ENCODE measurements at regions not wholly inside any gene's neighbourhood (a gene's known extent, or its start where the extent isn't known, plus 50 kb on each side); places are given as distances from the start of the nearest gene placed in this dataset.
"Not testable (repeated sequence)": the region's sequence is repeated elsewhere in the genome, so short reads cannot be mapped to it uniquely, and the experiment has no call there.

DNA sequence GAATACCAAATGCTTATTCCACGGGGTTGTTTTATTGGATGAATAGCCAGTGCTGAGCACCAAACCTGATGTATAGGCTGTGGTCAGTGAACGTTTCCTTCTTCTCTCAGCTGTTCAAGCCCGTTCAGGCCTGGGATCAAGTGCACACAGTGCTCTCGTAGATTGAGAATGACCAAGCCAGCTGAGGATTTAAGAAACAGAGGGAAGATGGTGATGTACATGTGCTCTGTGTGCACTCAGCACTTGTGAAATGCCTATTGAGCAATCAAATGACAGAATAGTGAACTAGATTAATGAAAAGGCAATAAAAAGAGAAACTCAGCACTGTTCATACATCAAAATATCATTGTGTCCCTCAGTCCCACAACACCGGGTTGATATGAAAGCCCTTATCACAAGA is 302.5 kb downstream of the BMPER start:
- DNase-seq = no peak

DNA sequence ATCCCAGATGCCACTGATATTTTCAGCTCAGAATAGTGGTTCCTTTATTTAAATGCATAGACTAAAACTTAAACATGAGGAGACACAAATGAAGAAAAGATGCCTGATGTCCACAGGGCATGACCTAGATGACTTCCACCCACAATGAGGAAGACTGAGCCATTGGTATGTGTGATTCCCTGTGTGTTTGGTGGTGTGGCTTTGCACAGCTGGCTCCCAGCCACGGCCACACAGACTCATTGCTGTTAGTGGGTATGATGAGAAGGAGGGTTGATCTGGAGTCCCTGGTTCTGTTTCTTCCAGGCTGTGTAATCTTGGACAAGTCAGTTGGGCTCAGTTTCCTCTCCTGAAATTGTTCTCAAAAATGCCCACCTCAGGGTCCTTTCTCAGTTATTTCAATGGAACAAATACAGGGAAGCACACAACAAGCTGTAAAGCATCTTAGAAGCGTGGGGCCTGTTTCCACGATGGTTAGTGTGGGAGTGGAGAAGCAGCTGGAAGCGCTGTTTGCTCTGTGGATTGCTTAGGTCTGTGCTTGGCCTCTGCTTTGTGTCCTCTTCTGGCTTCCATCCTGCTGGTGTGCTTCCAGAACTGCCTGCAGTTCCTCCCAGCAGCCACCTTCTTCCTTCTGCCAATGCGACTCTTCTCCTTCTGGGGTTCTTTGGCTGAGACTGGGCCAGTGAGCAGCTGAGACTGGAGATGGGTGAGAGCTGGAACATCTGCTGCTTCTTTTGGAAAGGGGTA is 303.7 kb downstream of the BMPER start:
- no peak for DNase-seq

DNA sequence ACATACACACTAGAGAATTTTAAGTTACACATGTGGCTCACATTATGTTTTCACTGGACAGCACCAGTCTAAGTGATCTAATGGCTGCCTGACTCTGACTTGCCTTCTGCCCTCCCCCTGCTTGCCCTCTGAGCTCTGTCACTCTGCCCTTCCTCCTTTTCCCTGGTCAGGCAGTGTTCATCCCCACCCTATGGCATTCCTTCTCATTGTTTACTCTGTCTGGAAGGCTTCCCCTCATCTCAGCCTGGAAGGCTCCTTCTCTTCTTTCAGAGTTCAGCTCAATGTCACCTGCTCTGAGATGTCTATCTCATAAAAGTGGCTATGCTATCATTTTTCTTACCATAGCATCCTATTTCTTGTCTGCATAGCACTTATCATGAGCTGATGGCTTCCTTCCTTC is 305.7 kb downstream of the BMPER start:
- no peak for DNase-seq

DNA sequence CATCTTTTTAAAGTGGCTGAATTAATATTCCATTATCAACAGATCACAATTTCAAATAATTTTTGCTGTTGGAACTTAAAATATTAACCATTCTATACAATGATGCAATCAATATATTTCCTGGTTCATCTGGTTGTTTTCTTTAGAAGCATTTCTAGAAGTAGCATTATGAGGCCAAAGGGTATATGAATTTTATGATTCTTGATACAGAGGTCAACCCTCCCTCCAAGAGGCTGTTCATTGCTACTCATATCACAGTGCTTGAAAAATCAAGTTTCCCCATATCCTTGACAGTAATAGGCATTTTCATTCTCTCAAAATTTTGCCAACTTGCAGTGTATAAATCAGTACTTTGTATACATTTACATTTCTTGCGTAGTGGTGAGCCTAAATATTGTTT is 312.6 kb downstream of the BMPER start:
- no peak for DNase-seq

DNA sequence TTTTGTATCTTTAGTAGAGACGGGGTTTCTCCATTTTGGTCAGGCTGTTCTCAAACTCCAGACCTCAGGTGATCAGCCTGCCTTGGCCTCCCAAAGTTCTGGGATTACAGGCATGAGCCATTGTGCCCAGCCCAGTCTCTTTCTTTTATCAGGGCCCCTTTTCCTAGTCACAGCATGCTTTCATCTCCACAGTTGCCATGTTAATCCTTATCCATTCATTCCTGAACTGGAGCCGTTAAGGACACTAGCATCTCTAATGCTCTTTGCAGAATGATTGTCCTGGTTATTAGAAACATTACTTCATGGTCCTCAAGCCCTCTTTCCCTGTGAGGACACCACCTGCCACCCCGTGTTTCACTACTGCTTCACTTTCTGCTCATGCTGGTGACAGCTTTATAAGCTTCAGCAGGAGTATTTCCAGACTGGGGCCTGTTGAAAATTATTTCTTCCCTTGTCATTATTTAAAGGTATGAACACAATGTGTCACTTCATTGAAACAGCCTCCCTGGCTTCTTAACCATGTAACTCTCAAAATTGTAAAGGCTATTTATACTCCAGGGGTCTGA is 313.9 kb downstream of the BMPER start:
- DNase-seq = no peak

DNA sequence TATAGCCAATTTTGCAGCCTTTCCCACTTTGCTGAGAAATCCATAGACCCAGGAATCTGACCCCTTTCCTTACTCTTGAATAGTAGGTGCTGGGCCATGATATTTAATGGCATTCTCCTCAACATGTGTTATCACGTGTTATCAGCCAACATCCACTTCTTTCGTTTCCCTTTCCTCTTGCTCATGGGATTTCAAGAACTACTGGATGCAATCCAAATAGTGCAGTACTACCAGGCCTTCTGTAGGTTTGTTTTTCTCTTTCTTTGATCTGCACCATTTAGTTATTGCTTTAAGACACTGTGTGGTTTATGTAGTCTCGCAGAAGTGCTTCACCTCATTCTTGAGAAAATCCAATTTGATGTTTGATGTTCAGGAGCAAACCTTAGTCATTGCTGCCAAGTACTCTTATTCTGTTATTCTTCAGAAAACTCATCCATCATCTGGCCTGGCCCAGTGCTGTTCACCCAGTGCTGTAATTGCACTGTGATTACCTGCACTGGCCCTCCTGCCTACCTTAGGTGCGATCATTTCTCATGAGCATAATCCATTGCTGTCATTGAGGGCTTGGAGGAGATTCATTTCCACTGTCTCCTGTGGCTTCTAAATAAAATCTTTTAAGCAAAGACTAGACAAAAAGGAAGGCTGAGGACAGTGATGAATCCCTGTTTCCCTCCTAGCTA is 315.3 kb downstream of the BMPER start:
- no peak for DNase-seq

DNA sequence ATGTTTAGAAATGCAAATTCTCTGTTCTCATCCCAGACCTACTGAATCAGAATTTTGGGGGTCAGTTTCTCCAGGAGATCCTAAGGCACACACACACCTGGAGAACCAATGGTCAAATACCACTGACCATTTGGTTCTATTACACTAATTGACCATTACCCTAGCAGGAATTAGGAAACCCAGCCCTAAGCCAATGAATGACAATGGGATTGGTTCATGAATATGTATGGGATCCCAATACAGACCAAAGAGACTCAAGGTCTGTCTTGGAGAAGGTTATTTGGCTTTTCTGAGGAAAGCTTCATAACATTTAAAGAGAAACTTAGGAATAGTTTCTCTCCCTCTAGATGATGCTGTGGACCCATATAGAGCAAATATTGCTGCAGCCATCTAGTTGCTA is 317.0 kb downstream of the BMPER start:
- no peak for DNase-seq

DNA sequence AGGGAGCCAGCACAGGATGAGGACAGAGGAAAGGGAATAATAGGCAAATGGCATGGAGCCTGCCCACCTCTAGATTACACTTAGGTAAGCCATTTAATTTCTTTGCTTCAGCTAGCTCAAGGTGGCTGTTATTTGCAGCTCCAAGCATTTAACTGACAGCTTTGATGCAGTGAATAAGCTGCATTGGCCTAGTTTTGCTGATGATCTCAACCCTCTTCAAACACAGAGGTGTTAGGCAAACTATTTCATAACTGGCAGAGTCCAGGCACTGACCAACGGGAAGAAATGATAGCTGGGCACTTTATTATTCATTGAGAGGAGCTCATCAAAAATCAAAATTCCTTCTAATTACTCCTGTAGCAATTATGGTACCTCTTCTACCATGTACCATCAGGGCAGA is 317.4 kb downstream of the BMPER start:
- no peak for DNase-seq

DNA sequence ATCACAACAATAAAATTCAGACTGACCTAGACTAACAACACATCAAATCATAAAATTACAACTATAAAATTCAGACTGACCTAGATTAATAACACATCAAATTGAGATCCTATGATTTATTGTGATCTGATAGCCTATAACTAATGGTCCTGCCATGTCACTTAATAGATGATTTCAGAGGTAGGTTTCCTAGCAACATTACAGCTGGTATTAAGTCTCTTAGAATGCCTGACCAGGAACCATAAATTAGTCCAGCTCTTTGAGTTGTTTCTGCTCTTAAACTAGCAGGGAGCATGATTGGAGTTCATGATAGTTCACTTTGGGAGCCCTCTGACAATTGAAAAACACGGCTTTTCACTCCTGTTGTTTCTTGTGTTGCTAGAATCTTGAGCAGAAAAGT is 318.9 kb downstream of the BMPER start:
- DNase-seq = no peak

DNA sequence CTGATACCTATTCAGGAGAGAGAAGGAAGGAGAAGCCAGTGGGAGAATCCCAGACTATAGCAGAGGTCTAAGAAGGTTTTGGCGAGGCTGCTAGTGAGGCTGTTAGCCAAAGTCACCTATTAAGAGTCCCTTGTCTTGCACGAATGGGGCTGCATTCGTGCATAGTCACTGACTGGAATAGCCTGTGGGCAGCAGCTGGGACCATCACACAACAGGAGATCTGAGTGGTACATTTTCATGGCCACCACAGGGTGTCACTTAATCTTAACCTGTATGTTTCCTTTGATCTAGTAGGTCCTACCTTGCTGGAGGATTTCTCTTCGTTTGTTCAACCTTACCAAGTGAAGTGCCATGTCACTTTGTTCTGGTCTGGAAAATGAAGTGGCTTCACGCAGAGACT is 319.9 kb downstream of the BMPER start:
- DNase-seq = no peak

DNA sequence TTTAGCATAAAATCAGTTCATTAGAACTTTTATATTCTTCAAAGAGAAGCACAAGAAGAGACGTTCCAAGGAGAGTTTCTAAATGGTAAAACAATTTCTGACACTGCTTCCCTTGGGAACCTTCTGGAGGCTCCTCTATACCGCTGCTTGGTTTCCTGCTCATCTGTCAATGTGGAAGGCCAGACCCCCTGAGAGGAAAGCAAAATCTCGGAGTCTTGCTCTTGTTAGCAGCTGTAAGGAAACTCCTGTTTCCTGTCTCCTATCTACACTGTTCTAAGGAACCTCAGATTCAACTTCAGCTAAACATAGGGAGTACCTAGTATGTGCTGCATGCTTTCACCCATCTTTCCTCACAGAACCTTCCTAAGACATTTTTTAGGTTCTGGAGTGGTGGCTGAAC is 322.2 kb downstream of the BMPER start:
- DNase-seq = no peak

DNA sequence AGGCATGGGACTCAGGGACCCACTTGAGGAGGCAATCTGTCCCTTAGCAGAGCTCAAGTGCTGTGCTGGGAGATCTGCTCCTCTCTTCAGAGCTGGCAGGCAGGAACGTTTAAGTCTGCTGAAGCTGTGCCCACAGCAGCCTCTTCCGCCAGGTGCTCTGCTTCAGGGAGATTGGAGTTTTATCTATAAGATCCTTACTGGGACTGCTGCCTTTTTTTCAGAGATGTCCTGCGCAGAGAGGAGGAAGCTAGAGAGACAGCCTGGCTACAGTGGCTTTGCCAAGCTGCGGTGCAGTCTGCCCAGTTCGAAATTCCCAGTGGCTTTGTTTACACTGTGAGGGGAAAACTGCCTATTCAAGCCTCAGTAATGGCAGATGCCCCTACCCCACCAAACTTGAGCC is 329.8 kb downstream of the BMPER start:
- not testable (repeated sequence) for DNase-seq

DNA sequence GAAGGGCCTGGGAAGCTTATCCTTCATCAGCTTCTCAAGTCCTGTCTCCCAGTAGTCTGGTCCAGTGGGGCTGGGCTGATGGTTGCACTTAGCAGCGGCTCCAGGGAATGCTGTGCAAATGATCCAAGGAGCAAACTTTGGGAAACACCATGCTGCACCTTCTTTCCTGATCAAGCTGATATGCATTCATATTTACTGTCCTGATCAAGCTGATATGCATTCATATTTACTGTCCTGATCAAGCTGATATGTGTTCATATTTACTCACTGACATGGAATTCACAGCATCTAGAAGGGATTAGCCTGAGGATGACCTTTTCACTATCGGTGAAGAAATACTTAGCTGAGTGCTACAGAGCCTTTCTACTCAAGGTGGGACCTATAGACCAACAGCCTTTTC is 330.7 kb downstream of the BMPER start:
- no peak for DNase-seq

DNA sequence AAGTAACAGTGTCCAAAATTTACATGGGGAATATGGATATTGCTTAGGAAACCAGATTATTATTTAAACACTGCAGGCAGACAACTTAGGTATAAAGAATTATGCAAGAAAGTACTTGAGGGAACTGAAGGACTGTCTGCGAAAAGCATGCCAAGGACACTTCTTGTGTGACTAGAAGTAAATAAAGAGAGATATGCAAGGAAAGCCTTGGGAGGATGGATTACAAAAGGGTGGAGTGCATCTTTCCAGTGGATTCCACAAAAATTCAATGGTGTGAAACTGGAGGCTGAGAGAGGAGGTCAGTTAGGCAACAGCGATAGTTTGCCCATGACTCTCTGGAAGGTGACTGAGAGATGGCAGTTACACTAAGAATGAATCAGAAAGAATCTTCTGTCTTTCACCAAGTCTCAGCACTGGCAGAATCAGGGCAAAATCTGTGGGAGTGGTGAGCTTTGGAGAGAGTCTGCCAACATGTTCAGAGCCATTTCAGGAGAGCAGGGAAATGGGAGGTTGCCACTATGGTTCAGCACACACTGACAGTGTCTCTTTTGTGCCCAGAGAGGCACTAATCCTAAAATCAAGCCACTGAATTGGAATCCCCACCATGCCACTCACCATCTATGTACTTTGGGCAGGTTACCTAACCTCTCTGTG is 331.6 kb downstream of the BMPER start:
- DNase-seq = no peak

DNA sequence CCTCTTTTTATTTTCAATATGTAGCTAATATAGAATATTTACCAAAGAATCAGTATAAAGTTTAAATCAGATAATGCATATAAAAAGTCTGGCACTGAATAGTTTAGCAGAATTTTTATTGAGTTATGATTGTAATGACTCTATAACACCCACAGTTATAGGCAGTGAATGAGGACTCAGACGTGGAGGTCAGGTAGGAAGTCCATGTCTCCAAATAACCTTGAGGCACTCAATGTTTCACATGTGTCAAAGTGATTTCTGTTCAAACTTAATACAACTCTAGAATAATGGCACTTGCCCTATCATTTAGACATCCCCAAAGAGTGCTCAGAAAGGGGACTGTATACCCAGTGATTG is 332.1 kb downstream of the BMPER start:
- no peak for DNase-seq

DNA sequence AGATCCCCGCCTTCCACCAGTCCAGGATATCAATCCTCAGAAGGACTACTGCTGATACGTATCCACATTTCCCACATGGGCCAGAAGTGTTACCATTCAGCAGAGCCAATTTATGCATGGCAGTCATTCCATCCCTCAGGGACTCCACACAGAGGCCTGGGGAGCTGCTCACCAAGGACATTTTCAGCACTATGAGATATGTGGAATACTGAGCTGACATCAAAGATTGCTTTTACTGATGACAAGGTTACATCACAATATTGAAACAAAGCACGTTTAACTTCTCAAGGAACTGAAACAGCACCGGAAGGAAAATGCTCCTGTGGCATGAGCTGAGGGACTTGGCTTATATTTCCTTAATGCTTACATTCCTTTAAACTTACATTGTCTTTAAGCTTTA is 335.1 kb downstream of the BMPER start:
- DNase-seq = no peak

DNA sequence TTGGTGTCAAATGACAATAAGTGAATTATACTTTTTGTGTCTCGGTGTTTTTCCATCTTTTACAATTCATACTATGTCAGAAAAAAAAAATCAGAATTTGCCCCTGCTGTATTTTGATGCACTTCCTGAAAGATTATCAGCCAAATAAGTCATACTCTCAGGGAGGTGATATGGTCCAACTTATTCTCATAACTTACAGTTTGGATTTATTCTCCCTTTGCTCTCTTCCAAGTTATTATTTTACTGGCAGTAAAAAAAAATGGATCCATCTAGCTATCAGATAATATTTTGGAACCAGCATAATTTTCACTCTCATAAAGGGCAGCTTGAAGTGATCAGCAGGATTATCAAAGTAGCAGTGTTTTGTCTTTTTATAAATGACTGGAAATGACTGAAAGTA is 337.1 kb downstream of the BMPER start:
- no peak for DNase-seq

DNA sequence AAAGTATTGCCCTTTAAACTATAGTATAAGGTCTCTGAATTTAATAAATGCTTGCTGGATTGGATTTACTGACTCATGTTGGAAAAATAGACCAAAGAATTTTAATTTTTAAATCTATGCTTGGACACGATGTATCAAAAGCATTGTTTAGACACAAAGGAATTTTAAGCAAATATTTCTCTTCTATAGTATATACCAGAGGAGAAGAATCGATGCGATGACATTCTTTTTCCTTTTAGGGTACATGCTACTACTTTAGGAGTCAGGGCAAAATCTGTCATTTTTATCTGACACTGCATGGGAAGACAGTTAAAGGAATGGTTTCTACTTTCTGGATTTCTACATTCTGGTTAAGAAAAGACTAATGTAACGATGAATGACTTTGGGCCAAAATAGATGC is 339.9 kb downstream of the BMPER start:
- DNase-seq = no peak

DNA sequence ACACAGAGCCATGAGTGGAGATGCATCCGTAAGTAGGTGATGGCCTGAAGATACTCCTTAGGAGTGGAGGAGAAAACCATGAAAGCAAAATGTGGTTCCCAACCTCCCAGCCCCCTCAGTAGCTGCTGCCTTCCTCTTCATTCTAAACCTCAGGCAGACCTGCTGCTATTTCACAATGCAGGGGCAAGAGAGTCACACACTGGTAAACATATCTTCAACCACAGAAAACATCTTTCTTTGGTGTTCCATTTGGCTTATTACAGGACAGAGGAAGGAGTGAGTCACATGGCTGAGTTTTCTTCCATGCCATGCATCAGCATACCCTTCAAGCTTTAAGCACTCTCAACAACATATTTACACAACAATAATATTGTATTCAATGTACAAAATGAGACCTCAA is 342.1 kb downstream of the BMPER start:
- DNase-seq = no peak

DNA sequence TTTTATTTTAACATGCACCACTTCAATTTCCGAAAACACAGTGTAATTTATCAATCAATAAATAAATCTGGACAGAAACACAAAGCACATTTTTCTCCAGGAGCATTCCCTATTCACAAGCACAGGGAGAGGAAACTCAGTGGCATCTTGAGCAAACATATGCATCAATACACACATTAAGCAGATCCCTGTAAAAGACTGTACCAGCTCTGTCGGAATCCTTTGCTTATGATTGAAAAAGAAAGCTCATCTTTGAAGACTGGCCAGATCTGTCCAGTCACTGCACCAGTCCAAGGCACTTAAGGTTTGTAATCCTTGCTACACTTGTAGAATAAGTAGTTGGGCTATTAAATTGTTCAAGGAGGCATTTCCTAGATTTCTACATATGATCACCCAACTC is 343.9 kb downstream of the BMPER start:
- DNase-seq = no peak

DNA sequence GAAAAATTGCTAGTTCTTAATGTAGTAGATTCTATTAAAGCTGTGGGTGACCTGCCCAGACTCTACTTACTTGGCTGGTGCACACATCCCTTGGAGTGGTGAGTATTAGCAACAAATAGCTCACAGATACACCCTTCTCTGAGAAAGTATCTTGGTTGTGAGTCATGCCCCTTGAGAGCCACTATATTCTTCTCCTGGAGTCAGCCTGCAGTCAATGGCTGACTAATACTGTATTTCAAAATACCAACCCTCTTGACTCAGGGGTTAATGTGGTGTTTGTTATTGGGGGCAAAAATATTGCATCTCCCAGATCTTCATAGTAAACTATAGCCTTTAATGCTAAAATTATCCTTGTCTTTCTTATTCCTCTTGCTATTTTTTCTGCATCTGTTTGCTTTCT is 354.9 kb downstream of the BMPER start:
- DNase-seq = no peak

DNA sequence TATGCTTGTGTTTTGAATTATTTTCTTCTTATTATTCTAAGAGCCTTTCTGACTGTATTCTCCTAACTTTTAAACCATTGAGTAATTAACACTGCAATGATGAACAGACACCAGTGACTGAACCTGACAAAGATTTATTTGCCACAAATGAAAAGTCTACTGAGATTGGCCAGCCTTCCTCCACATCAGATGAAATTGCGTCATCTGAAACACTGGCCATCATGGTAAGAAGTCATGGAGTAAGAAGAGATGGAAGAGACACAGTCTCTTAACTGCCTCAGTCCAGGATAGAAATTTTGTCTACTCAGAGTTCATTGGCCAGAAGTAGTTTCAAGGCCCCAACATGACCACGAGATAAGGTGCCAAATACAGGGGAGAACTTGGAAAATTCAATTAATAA is 357.8 kb downstream of the BMPER start:
- no peak for DNase-seq

DNA sequence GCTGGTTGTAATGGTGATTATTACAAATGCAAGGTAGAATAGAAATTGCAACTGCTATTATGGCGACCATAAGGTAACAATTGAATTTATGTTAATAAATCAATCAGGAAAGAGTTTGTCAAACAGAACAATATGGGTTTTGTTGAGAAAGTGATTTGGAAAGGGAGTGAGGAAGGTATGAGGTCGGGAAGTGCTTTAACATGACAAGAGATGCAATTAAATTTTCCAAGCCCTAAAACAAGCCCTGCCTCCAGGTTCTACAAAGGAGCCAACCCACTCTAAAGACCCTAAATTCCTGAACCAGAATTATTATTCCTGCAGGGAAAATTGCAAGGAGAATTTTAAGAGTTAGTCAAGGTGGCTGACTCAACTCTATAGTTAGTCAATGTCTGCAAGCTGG is 363.7 kb downstream of the BMPER start:
- DNase-seq = no peak

DNA sequence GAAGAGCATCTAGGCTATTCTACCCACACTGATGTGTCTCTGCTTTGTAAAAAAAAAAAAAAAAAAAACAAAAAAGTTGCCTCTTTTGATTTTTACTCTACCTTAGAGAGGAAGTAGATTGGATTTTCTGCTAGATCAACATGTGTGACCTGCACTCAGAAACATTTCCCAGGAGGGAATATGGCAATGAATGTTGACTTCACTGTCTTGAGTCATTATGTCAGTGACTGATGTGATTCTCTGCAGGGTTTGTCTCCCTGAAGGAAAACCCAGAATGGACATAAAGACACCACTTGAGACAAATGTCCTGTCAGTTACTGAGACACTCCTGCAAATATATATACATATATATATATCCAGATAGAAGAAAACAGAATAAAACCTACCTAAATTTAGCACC is 370.3 kb downstream of the BMPER start:
- no peak for DNase-seq
